PC-3 (cell line): ENCODE measurements at regions not wholly inside any gene's neighbourhood (a gene's known extent, or its start where the extent isn't known, plus 50 kb on each side); places are given as distances from the start of the nearest gene placed in this dataset.

Experiments
- ATAC-seq: fragments of 200-7000 bp; cut with Tn5 transposase; 2 replicates; pipeline ENCODE4 v1.9.1; 2020; ENCODE audit warnings: mild to moderate bottlenecking, moderate library complexity
- BruUV-seq: library from RNA; stranded (reverse); fragments of 400-500 nt; replicated peaks from 2 replicates; lab custom pipeline; 2021; lab: Mats Ljungman, UMichigan
- CTCF ChIA-PET: fragments of 300-600 bp; sonication (Branson Sonifier 250); formaldehyde crosslinking; loops from one replicate; lab custom pipeline; 2022; ENCODE audit warnings: antibody characterized with exemption; lab: Charles Lee
- POLR2A ChIA-PET: fragments of 300-600 bp; sonication (Branson Sonifier 250); formaldehyde crosslinking; loops from one replicate; lab custom pipeline; 2022; ENCODE audit warnings: antibody characterized with exemption; ENCODE audit not compliant: unreplicated experiment; lab: Charles Lee
- DNase-seq: peaks from one replicate; pipeline ENCODE4 v3.0.0-alpha.2; 2015
- H2AFZ ChIP-seq: fragments of 300-600 bp; sonication (generic); 2 replicates; pipeline ENCODE4 v1.6.0; 2016; ENCODE audit warnings: antibody characterized with exemption, low read length
- H3F3A ChIP-seq: fragments of 300-600 bp; sonication (generic); one replicate; pipeline ENCODE4 v1.6.0; 2017; ENCODE audit warnings: antibody characterized with exemption, low read length, control low read depth, mild to moderate bottlenecking; ENCODE audit not compliant: unreplicated experiment
- H3K27ac ChIP-seq: fragments of 300-600 bp; sonication (generic); 2 replicates; pipeline ENCODE4 v1.5.1; 2016; ENCODE audit warnings: mild to moderate bottlenecking, low read length
- H3K27me3 ChIP-seq: fragments of 300-600 bp; sonication (generic); 2 replicates; pipeline ENCODE4 v1.6.1; 2016; ENCODE audit warnings: low read length, mixed read lengths
- H3K36me3 ChIP-seq: fragments of 300-600 bp; sonication (generic); 2 replicates; pipeline ENCODE4 v1.6.1; 2016; ENCODE audit warnings: low read depth, mixed run types, low read length, mixed read lengths
- H3K4me1 ChIP-seq: fragments of 300-600 bp; sonication (generic); 2 replicates; pipeline ENCODE4 v1.5.1; 2016; ENCODE audit warnings: low read length; ENCODE audit not compliant: insufficient read depth
- H3K4me2 ChIP-seq: fragments of 300-600 bp; sonication (generic); 2 replicates; pipeline ENCODE4 v1.6.0; 2016; ENCODE audit warnings: low read length
- H3K4me3 ChIP-seq: fragments of 300-600 bp; sonication (generic); 2 replicates; pipeline ENCODE4 v1.5.1; 2016; ENCODE audit warnings: mild to moderate bottlenecking, low read length, mixed read lengths
- H3K79me2 ChIP-seq: fragments of 300-600 bp; sonication (generic); 2 replicates; pipeline ENCODE4 v1.6.1; 2017; ENCODE audit warnings: low read length, mixed read lengths
- H3K9ac ChIP-seq: fragments of 300-600 bp; sonication (generic); 2 replicates; pipeline ENCODE4 v1.6.0; 2016; ENCODE audit warnings: mild to moderate bottlenecking, low read length
- H3K9me2 ChIP-seq: fragments of 300-600 bp; sonication (generic); replicated peaks from 2 replicates; pipeline ENCODE4 v1.6.1; 2016; ENCODE audit warnings: mixed run types, low read length, mixed read lengths
- H3K9me3 ChIP-seq: fragments of 300-600 bp; sonication (generic); 2 replicates; pipeline ENCODE4 v1.6.1; 2016; ENCODE audit warnings: low read length, mixed read lengths
- H4K20me1 ChIP-seq: fragments of 300-600 bp; sonication (generic); 2 replicates; pipeline ENCODE4 v1.6.1; 2016; ENCODE audit warnings: low read length, mixed read lengths
- EZH2 ChIP-seq: fragments of 300-600 bp; sonication (generic); IDR thresholded peaks from one replicate; pipeline ENCODE4 v1.6.1; 2017; ENCODE audit warnings: antibody characterized with exemption, mild to moderate bottlenecking, low read length; ENCODE audit not compliant: unreplicated experiment
- EZH2phosphoT487 ChIP-seq: fragments of 300-600 bp; sonication (generic); IDR thresholded peaks from 2 replicates; pipeline ENCODE4 v1.6.1; 2018; ENCODE audit warnings: mild to moderate bottlenecking, antibody characterized with exemption, low read length, borderline replicate concordance
- intact Hi-C: fragments of 100-400 bp; cut with micrococcal nuclease; formaldehyde crosslinking; loops from 2 replicates; pipeline ENCODE4 v1.9.0; 2023
- TF ChIP-seq, protein P1 (sequence below): fragments of 300-600 bp; sonication (generic); conservative IDR thresholded peaks from 2 replicates; pipeline ENCODE4 v1.5.1; 2017; ENCODE audit warnings: antibody characterized with exemption, low read depth, mild to moderate bottlenecking, low read length

DNA sequence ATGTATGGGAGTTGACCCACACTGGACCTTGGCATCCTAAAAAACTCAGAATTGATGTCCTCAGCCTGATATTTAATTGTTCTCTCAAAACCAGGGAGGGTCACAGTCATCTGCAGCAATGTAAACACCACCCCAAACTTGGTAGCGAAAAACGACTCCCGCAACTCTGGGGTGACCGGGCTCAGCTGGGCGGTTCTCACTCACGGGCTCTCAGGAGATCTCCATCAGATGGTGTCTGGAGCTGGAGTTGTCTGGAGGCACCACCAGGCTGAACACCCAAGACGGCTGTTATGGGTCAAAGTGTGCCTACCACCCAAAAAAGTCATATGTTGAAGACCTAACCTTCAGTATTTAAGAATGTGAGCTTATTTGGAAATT, 50.9 kb upstream of the NXT1 start:
- Histone ChIP-seq H3K9me2 (no peaks in the 10 kb centered on the region), H3K27me3 (peaks cover 96% of the 10 kb centered on the region), H3K9ac (no peak overlapping the region), H3K79me2 (no peaks in the 10 kb centered on the region), H3K36me3 (no peaks in the 10 kb centered on the region), H3F3A (no peaks in the 10 kb centered on the region), H3K4me3 (no peak overlapping the region), H4K20me1 (no peaks in the 10 kb centered on the region), H3K4me1 (no peaks in the 10 kb centered on the region), H2AFZ (no peak overlapping the region), H3K27ac (no peak overlapping the region), H3K4me2 (no peak overlapping the region), H3K9me3 (no peaks in the 10 kb centered on the region)
- no peak for DNase-seq
- TF ChIP-seq, protein P1, sequence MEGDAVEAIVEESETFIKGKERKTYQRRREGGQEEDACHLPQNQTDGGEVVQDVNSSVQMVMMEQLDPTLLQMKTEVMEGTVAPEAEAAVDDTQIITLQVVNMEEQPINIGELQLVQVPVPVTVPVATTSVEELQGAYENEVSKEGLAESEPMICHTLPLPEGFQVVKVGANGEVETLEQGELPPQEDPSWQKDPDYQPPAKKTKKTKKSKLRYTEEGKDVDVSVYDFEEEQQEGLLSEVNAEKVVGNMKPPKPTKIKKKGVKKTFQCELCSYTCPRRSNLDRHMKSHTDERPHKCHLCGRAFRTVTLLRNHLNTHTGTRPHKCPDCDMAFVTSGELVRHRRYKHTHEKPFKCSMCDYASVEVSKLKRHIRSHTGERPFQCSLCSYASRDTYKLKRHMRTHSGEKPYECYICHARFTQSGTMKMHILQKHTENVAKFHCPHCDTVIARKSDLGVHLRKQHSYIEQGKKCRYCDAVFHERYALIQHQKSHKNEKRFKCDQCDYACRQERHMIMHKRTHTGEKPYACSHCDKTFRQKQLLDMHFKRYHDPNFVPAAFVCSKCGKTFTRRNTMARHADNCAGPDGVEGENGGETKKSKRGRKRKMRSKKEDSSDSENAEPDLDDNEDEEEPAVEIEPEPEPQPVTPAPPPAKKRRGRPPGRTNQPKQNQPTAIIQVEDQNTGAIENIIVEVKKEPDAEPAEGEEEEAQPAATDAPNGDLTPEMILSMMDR, result no peak
- no peak for TF ChIP-seq EZH2phosphoT487
- TF ChIP-seq EZH2, result no peak
- ChIA-PET CTCF (no interaction called here), POLR2A (no interaction called here)
- no TSS peak for BruUV-seq
- intact Hi-C loops, result no loop called here
- no peak for ATAC-seq

DNA sequence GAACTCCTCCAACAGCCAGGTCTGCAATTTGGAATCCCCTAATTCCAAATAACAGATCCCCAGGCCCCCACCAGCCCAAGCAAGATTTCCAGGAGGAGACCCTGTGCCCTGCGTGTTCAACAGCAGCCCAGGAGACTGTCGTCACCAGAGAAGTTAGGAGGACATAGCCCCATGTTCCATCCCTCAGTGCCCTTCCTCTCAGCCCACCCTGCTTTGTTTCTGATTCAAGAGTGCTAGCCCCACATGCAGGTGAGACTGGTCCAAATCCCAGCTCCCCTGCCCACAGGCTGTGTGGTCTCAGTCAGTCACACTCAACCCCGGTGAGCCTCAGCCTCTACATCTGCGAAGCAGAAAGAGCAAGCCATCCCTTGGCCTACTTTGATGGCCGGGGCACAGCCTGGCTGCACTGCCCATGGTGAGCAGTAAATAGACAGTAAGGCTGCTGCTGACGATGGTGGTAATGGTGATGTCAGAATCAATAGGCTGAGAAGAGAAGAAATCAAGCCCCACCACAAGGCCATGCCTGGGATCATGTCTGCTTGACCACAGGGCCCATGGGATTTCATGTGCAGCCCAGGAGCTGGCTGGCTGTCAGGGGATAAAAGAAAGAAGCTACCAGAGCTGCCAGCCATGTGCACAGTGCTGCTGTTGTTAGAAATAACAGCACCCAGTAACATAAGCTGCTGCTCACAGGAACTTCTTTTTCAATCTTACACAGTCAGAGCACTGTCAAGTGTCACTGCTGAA, 51.5 kb upstream of the NXT1 start:
- CTCF ChIA-PET, result no interaction called here
- no peak for ATAC-seq
- no peak for DNase-seq
- intact Hi-C loops, result no loop called here
- no peaks in the 10 kb centered on the region for H3K4me1 ChIP-seq
- H3K4me3 ChIP-seq, result no peak overlapping the region
- no peak overlapping the region for H3K27ac ChIP-seq
- no peak for TF ChIP-seq EZH2phosphoT487
- TF ChIP-seq, protein P1, result no peak
- TF ChIP-seq EZH2, result no peak
- no peaks in the 10 kb centered on the region for H3F3A ChIP-seq
- no peaks in the 10 kb centered on the region for H3K36me3 ChIP-seq
- H3K27me3 ChIP-seq, result peaks cover 95% of the 10 kb centered on the region
- BruUV-seq, result no TSS peak
- H4K20me1 ChIP-seq, result no peaks in the 10 kb centered on the region
- no peaks in the 10 kb centered on the region for H3K9me2 ChIP-seq
- H2AFZ ChIP-seq, result no peak overlapping the region
- H3K9ac ChIP-seq, result no peak overlapping the region
- no peaks in the 10 kb centered on the region for H3K9me3 ChIP-seq
- POLR2A ChIA-PET, result no interaction called here
- no peaks in the 10 kb centered on the region for H3K79me2 ChIP-seq
- no peak overlapping the region for H3K4me2 ChIP-seq

DNA sequence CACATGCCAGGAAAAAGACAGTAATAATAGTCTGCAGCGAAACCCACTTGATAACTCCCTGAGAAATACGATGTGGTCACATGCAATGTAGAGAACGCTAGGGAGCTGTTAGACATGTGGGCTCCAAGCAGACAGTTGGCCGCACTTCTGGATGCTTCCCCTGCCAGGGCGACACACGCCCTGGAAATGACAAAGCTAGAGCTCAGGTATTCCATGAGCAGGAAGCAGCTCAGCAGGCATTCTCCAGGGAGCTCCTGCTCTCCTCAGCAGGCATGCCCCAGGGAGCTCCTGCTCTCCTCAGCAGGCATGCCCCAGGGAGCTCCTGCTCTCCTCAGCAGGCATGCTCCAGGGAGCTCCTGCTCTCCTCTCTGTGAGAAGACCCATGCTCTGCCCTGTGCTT, 52.4 kb upstream of the NXT1 start:
- CTCF ChIA-PET, result no interaction called here
- H3K36me3 ChIP-seq, result no peaks in the 10 kb centered on the region
- H3K9me3 ChIP-seq, result no peaks in the 10 kb centered on the region
- no peak for TF ChIP-seq EZH2phosphoT487
- H3K9ac ChIP-seq, result no peak overlapping the region
- no peak overlapping the region for H3K4me2 ChIP-seq
- H3K27ac ChIP-seq, result no peak overlapping the region
- H3F3A ChIP-seq, result no peaks in the 10 kb centered on the region
- H3K4me3 ChIP-seq, result no peak overlapping the region
- POLR2A ChIA-PET, result no interaction called here
- ATAC-seq (no peak), DNase-seq (no peak)
- BruUV-seq, result no TSS peak
- no peaks in the 10 kb centered on the region for H4K20me1 ChIP-seq
- H3K4me1 ChIP-seq, result no peaks in the 10 kb centered on the region
- intact Hi-C loops, result no loop called here
- no peaks in the 10 kb centered on the region for H3K79me2 ChIP-seq
- H3K27me3 ChIP-seq, result peaks cover 95% of the 10 kb centered on the region
- no peak overlapping the region for H2AFZ ChIP-seq
- H3K9me2 ChIP-seq, result no peaks in the 10 kb centered on the region
